Activated naive CD8-positive, alpha-beta T cell treated with anti-CD3 and anti-CD28 coated beads, Interleukin-2, amount 10 ng/mL, durations not matched to agents 7 days and 5 days (primary cell): ENCODE measurements at regions not wholly inside any gene's neighbourhood (a gene's known extent, or its start where the extent isn't known, plus 50 kb on each side); places are given as distances from the start of the nearest gene placed in this dataset.

Experiments used
- ATAC-seq: fragments of 150-1000 bp; cut with Tn5 transposase; one replicate; pipeline ENCODE4 v1.10.0; 2021; ENCODE audit warnings: low read depth, moderate library complexity
- POLR2A ChIA-PET: fragments of 350-600 bp; sonication (Branson Sonifier 250); formaldehyde crosslinking; loops from one replicate; lab custom pipeline; 2021; ENCODE audit warnings: antibody characterized with exemption; lab: Charles Lee
- DNase-seq: peaks from one replicate; pipeline ENCODE4 v3.0.0; 2021
- H3K27ac Mint-ChIP-seq: one replicate; pipeline ENCODE4 v1.8.0; 2022; ENCODE audit warnings: mild to moderate bottlenecking, mixed read lengths
- H3K27me3 Mint-ChIP-seq: one replicate; pipeline ENCODE4 v1.8.0; 2022; ENCODE audit warnings: mild to moderate bottlenecking, moderate library complexity, mixed read lengths
- H3K36me3 Mint-ChIP-seq: one replicate; pipeline ENCODE4 v1.8.0; 2021; ENCODE audit warnings: mild to moderate bottlenecking, mixed read lengths
- H3K4me1 Mint-ChIP-seq: one replicate; pipeline ENCODE4 v1.8.0; 2021; ENCODE audit warnings: mixed read lengths
- H3K4me3 Mint-ChIP-seq: one replicate; pipeline ENCODE4 v1.8.0; 2022; ENCODE audit warnings: mild to moderate bottlenecking, moderate library complexity, mixed read lengths
- H3K9me3 Mint-ChIP-seq: one replicate; pipeline ENCODE4 v1.8.0; 2021; ENCODE audit warnings: mixed read lengths

DNA sequence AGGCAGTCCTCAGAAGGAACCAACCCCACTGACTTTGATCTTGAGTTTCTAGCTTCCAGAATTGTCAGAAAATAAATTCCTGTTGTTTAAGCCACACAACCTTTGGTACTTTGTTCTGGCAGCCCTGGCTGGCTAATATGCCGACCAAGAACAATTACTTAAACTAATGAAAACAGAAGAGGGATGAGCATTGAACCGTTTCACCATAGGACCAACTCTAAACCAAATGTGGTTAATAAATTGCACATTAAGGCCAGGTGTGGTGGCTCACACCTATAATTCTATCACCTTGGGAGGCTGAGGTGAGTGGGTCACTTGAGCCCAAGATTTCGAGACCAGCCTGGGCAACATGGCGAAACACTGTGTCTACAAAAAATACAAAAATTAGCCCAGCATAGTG is 160.9 kb upstream of the RAI14 start:
- DNase-seq, result no peak
- Mint-ChIP-seq H3K36me3 (no peaks in the 10 kb centered on the region), H3K4me1 (peaks cover 8% of the 10 kb centered on the region), H3K9me3 (no peaks in the 10 kb centered on the region), H3K27me3 (peaks cover 3% of the 10 kb centered on the region), H3K4me3 (no peak overlapping the region), H3K27ac (no peak overlapping the region)
- ATAC-seq, result no peak
- POLR2A ChIA-PET, result no interaction called here

GRCh38 chr5:34496260-34496691 is 159.9 kb upstream of the RAI14 start:
- POLR2A ChIA-PET, result no interaction called here
- H3K4me3 Mint-ChIP-seq, result no peak overlapping the region
- H3K27me3 Mint-ChIP-seq, result peaks cover 3% of the 10 kb centered on the region
- ATAC-seq (no peak), DNase-seq (no peak)
- peaks cover 8% of the 10 kb centered on the region for H3K4me1 Mint-ChIP-seq
- no peaks in the 10 kb centered on the region for H3K36me3 Mint-ChIP-seq
- no peaks in the 10 kb centered on the region for H3K9me3 Mint-ChIP-seq
- no peak overlapping the region for H3K27ac Mint-ChIP-seq

- no peak for ATAC-seq
- Mint-ChIP-seq H3K27ac (no peak overlapping the region), H3K27me3 (peaks cover 3% of the 10 kb centered on the region), H3K36me3 (no peaks in the 10 kb centered on the region), H3K4me3 (no peak overlapping the region), H3K9me3 (no peaks in the 10 kb centered on the region), H3K4me1 (peaks cover 8% of the 10 kb centered on the region)
- POLR2A ChIA-PET, result no interaction called here
- no peak for DNase-seq
Observed at GRCh38 chr5:34496701-34497469, 159.2 kb upstream of the RAI14 start.

DNA sequence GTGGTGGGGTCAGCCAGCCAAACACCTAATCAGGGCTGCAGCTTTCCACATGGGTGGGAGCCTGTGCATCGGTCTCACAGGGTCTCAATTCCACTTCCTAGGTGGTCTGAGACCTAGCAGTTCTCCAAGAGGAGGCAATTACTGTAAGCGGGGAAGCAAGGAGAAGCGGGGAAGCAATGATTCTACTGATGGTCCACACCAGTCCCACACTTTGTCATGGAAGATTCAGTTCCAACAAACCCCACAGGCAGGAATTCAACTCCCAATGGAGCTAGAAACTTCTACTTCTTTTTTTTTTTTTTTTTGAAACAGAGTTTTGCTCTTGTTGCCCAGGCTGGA is 158.7 kb upstream of the RAI14 start:
- H3K36me3 Mint-ChIP-seq, result no peaks in the 10 kb centered on the region
- peaks cover 3% of the 10 kb centered on the region for H3K27me3 Mint-ChIP-seq
- H3K27ac Mint-ChIP-seq, result no peak overlapping the region
- POLR2A ChIA-PET, result no interaction called here
- no peak overlapping the region for H3K4me3 Mint-ChIP-seq
- ATAC-seq (no peak), DNase-seq (no peak)
- no peaks in the 10 kb centered on the region for H3K9me3 Mint-ChIP-seq
- H3K4me1 Mint-ChIP-seq, result peaks cover 8% of the 10 kb centered on the region

- ATAC-seq, result no peak
- Mint-ChIP-seq H3K4me3 (no peak overlapping the region), H3K27ac (no peak overlapping the region)
Observed at GRCh38 chr5:34498572-34498971, 157.6 kb upstream of the RAI14 start.

GRCh38 chr5:34499001-34499734 is 157.0 kb upstream of the RAI14 start:
- Mint-ChIP-seq H3K27me3 (peaks cover 7% of the 10 kb centered on the region), H3K4me3 (no peak overlapping the region), H3K4me1 (peaks cover 6% of the 10 kb centered on the region), H3K36me3 (no peaks in the 10 kb centered on the region), H3K9me3 (no peaks in the 10 kb centered on the region), H3K27ac (peak overlapping the region; percentile 40)
- DNase-seq (no peak), ATAC-seq (peak; percentile 61)
- POLR2A ChIA-PET, result no interaction called here

More at GRCh38 chr5:34498572-34498971, 157.6 kb upstream of the RAI14 start:
- peaks cover 5% of the 10 kb centered on the region for H3K27me3 Mint-ChIP-seq
- POLR2A ChIA-PET, result no interaction called here
- H3K36me3 Mint-ChIP-seq, result no peaks in the 10 kb centered on the region
- H3K9me3 Mint-ChIP-seq, result no peaks in the 10 kb centered on the region
- H3K4me1 Mint-ChIP-seq, result peaks cover 8% of the 10 kb centered on the region
- no peak for DNase-seq

- Mint-ChIP-seq H3K27ac (no peak overlapping the region), H3K4me1 (peaks cover 6% of the 10 kb centered on the region), H3K4me3 (no peak overlapping the region), H3K9me3 (no peaks in the 10 kb centered on the region), H3K36me3 (no peaks in the 10 kb centered on the region), H3K27me3 (peaks cover 7% of the 10 kb centered on the region)
- DNase-seq, result no peak
- POLR2A ChIA-PET, result no interaction called here
- ATAC-seq, result no peak
Observed at GRCh38 chr5:34500236-34500847, 155.8 kb upstream of the RAI14 start.

GRCh38 chr5:34501016-34501415 is 155.1 kb upstream of the RAI14 start:
- H3K27me3 Mint-ChIP-seq, result peaks cover 10% of the 10 kb centered on the region

GRCh38 chr5:34501840-34502239 is 154.3 kb upstream of the RAI14 start:
- no peak overlapping the region for H3K27ac Mint-ChIP-seq
- H3K9me3 Mint-ChIP-seq, result no peaks in the 10 kb centered on the region
- ATAC-seq (no peak), DNase-seq (no peak)
- no peaks in the 10 kb centered on the region for H3K36me3 Mint-ChIP-seq
- peaks cover 6% of the 10 kb centered on the region for H3K4me1 Mint-ChIP-seq
- POLR2A ChIA-PET, result no interaction called here
- no peak overlapping the region for H3K4me3 Mint-ChIP-seq
- H3K27me3 Mint-ChIP-seq, result peaks cover 12% of the 10 kb centered on the region

More at GRCh38 chr5:34501016-34501415, 155.1 kb upstream of the RAI14 start:
- peaks cover 6% of the 10 kb centered on the region for H3K4me1 Mint-ChIP-seq
- H3K36me3 Mint-ChIP-seq, result no peaks in the 10 kb centered on the region
- DNase-seq (no peak), ATAC-seq (no peak)
- H3K4me3 Mint-ChIP-seq, result no peak overlapping the region
- H3K27ac Mint-ChIP-seq, result no peak overlapping the region
- POLR2A ChIA-PET, result no interaction called here
- H3K9me3 Mint-ChIP-seq, result no peaks in the 10 kb centered on the region

DNA sequence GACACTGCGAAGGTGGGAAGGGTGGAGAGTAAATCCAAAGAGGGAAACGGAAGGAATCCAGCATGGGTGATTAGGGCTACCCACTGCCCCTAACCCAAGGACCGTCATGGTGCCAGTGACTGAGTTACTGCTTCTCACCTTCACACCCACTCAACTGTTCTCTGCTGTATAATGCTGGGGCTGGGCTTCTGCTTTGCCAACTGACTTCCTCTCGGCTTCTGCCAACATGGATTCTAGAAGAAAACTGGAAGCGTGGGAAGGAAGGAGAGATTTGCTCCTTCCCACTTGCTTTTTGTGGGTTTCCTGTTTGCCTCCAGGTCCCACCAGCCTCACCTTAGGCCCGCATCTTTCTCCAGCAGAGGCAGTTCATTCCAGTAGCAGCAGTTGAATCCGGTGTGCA is 153.5 kb upstream of the RAI14 start:
- Mint-ChIP-seq H3K9me3 (no peaks in the 10 kb centered on the region), H3K4me3 (no peak overlapping the region), H3K4me1 (peaks cover 6% of the 10 kb centered on the region), H3K36me3 (no peaks in the 10 kb centered on the region), H3K27me3 (peaks cover 12% of the 10 kb centered on the region), H3K27ac (no peak overlapping the region)
- DNase-seq (no peak), ATAC-seq (no peak)
- POLR2A ChIA-PET, result no interaction called here

- no peak overlapping the region for H3K27ac Mint-ChIP-seq
- H3K4me1 Mint-ChIP-seq, result peaks cover 6% of the 10 kb centered on the region
- H3K9me3 Mint-ChIP-seq, result no peaks in the 10 kb centered on the region
- no peaks in the 10 kb centered on the region for H3K36me3 Mint-ChIP-seq
- DNase-seq (no peak), ATAC-seq (no peak)
- H3K4me3 Mint-ChIP-seq, result no peak overlapping the region
- POLR2A ChIA-PET, result no interaction called here
- H3K27me3 Mint-ChIP-seq, result peaks cover 16% of the 10 kb centered on the region
Observed at GRCh38 chr5:34503379-34504253, 152.5 kb upstream of the RAI14 start.

- H3K4me1 Mint-ChIP-seq, result no peaks in the 10 kb centered on the region
- no peak for DNase-seq
- peaks cover 22% of the 10 kb centered on the region for H3K27me3 Mint-ChIP-seq
- no peak overlapping the region for H3K4me3 Mint-ChIP-seq
- ATAC-seq, result no peak
- POLR2A ChIA-PET, result no interaction called here
- H3K9me3 Mint-ChIP-seq, result no peaks in the 10 kb centered on the region
- no peaks in the 10 kb centered on the region for H3K36me3 Mint-ChIP-seq
- no peak overlapping the region for H3K27ac Mint-ChIP-seq
Observed at GRCh38 chr5:34504967-34505366, 151.2 kb upstream of the RAI14 start.

DNA sequence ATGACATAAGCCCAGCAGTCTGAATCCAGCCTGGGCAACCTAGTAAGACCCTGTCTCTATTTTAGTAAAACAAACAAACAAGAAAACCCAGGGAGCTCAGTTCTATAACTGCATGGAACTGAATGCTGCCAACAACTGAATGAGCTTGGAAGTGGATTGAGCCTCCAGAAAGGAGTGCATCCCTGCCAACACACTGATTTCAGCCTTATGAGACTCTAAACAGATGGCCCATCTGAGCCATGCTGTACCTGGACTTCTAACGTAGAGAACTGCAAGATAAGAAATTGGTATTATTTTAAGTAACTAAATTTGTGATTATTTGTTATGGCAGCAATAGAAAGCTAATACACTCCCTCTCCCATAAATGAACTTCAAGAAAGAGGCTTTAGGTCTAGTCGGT is 150.4 kb upstream of the RAI14 start:
- no peak for DNase-seq
- ATAC-seq, result no peak
- POLR2A ChIA-PET, result no interaction called here
- Mint-ChIP-seq H3K9me3 (no peaks in the 10 kb centered on the region), H3K4me1 (no peaks in the 10 kb centered on the region), H3K4me3 (no peak overlapping the region), H3K27ac (no peak overlapping the region), H3K36me3 (no peaks in the 10 kb centered on the region), H3K27me3 (peaks cover 22% of the 10 kb centered on the region)
